Amniotic epithelial cell (primary cell): ENCODE measurements at regions not wholly inside any gene's neighbourhood (a gene's known extent, or its start where the extent isn't known, plus 50 kb on each side); places are given as distances from the start of the nearest gene placed in this dataset.
A peak's percentile ranks its signal among the peaks of the same experiment; 100 is the strongest.
"Not testable (repeated sequence)": the region's sequence is repeated elsewhere in the genome, so short reads cannot be mapped to it uniquely, and the experiment has no call there.

ENCODE experiments used
- DNase-seq: peaks from one replicate; pipeline ENCODE4 v3.0.0-alpha.2; 2010; ENCODE audit warnings: low read depth

DNA sequence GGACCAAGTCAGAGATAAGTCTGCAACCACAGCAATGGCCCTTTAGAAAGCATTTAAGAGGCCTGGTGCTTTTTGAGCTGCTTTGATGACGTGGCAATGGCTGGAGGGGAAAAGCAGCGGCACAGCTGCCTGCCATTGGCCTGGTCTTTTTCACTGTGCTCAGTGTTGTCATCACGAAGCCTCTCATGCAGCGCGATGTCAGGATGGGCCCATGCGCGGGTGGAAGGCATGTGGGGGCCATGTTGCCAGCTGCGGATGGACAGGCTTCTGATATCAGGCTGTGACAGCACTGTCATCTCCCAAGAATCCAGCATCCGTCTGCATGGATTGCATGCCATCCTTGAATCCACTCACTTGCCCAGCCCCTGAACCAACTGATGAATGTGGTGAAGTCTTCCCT lies 204.5 kb downstream of the ACKR3 start:
- no peak for DNase-seq

DNA sequence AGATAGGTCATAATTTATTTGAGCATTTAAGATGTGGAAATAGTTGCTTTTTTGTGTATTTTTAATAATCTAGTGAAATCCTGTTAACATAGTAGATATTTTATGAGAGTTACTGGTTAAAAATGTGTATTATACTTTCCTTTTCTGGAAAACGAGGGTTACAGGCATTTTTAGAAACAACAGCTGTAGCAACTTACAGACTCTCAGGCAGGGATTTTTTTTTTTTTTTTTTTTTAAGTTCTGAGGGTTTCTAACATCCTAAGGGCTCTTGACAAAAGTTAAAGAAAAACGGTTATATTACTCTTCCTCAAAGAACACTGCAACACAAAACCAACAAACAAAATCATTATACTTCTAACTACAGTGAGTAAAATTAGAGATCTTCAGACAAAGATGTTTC lies 205.9 kb downstream of the ACKR3 start:
- no peak for DNase-seq

DNA sequence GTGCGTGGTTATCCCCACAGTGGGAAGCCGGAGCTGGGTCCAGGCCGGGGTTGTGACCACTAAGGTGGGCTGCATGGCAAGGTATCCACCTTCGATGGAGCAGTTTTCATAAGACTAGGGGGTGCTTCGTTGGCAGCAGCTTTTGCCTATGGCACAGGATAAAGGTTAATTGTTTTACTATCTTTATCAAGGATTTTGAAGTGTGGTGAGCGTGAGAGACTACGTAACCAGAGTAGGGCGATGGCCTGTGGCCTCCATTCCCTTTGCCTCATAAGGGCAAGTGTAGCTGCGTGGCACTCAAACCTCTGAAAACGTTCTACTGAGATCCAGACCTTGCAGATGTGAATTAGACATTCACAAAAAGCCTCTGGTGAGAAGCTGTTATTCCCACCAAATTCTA lies 206.6 kb downstream of the ACKR3 start:
- DNase-seq: no peak

DNA sequence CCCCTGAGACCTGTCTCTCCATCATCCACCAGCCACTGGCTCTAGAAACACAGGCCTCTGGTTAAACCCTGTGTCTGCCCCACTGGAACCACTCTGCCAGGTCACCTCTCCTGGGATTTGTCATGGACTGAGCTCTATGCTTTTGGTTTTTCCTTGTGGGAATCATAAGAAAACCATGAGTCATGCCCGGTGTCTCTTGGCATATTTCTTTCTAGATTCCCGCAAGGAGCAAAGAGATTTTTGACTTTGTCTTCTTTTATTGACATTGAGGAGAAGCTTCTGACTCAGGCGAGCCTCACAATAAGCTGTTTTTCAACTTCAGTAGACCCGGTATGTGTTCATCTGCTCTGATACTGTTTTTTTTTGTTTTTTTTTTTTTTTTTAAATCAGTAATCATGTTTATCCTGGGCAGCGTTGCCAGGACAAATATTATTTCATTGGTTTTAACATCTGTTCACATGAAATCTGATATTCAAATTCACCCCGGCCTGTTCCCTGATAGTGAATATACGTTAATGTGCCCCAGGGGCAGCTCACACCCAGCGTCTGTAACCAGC lies 207.1 kb downstream of the ACKR3 start:
- peak; percentile 43 for DNase-seq

DNA sequence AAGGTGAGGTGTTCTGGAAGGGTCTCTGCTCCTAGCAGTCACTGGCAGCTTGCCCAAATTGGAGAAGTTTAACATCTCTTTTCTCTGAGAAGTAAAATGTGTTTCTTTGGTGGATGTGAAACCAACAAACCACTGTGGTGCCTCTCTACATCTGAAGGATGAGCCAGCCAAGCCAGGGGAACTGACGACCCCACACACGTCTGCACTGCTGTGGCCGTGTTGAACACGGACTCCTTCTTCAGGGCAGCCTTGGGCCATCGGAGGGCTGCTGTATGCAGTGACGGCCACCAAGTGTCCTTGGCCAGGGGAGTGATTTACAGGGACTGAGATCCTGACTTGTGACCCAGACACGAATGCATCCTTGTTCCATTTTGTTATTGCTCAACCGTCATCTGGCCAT lies 207.8 kb downstream of the ACKR3 start:
- DNase-seq: no peak

DNA sequence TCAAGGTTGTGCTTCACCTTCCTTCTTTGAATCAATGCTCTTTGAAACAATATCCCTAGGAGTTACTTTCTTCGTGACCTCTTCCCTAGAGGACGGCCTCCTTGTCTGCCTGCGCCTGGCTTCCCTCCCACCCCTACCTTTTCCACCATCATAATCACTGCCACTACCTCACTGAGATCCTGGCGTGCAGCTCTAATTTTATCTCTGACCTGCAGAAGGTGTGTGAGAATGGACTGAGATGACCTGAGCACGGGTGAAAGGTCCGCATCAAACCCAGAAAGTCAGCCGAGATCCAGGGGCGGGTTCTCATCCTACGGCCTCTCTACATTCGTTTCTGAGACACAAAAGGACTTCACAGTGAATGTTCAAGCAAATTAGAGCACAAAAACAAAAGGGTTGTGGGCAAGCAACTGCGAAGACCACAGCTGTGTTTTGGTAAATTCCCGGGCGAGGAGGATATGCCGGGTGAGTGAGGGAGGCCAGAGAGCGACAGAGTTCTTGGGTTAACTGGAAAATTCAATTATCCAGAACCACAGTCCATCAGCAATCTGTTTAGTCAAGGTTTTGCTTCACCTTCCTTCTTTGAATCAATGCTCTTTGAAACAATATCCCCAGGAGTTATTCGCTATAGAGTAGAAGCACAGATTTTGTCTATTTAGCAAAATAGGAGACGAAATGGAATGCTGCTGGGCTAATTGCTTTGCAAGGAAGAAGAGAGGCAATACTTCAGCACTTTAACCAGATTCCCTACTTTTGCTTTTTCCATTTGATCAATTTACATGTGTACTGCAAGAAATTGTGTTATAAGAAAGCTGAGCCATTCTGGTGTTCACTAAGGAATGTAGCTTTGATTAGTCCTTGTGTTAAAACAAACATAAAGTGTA lies 212.6 kb downstream of the ACKR3 start:
- DNase-seq: no peak

DNA sequence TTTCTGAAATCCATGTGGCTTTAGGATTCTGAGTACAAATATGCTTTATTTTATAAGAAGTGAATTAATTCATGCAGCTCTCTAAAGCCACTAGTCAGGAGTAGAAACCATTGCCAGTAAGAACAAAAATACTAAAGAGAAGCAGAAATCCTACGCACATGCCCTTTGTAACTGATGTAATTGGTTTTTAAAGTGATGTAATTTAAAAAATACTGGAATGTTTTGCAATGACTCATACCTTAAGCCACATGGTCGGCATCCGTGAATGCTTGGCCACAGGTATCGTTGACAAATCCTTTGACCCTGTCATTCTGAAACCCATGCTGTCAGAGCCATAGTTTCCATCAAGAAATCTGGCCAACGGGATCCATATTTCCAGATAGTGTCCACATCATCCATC lies 213.3 kb downstream of the ACKR3 start:
- DNase-seq: peak; percentile 41

DNA sequence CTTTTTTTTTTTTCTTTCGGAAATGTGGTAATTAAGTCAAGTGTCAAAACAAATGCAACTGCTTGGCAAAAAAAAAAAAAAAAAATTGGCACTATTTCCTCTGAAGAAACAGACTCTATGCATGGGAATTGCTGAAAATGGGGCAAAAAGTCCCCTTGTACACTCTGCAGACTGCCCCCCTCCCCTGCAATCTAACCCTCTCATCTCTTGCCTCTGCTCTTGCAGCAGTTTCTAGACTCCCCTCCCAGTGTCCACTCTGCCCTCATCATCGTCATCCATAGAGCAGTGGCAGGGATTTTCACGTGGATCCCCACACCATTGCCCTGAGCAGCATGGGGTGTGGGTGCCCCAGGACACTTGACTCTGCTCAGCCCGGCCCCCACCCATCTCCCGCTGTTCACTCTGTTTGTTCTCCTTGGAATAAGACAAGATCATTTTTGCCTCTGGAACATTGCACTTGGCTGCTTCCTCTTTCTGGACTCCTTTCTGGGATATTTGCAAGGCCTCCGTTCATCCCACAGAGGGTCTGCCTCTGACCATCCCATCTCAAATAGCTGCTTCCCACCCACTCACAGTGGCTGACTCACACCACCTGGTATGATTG lies 213.9 kb downstream of the ACKR3 start:
- DNase-seq: no peak

DNA sequence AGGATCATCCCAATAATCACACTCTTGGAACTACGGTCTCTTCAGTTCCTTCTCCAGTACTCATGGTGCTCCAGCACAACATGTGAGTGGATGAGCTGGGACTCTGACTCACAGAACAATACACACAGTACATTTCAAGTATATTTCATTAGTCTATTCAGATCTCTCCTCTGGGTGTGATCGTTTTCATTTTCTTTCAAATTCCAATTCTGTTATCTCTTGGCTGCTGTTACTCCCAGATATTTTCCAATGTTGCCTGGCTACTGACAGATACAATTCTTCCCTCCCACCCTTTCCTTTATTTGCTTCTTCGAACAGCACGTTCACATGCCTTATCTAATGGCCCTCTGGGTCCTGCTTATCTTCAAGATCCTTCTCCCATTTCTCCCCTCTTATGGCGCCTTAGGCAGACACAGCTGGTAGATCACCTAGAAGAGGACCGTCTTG lies 216.0 kb downstream of the ACKR3 start:
- DNase-seq: peak; percentile 14

DNA sequence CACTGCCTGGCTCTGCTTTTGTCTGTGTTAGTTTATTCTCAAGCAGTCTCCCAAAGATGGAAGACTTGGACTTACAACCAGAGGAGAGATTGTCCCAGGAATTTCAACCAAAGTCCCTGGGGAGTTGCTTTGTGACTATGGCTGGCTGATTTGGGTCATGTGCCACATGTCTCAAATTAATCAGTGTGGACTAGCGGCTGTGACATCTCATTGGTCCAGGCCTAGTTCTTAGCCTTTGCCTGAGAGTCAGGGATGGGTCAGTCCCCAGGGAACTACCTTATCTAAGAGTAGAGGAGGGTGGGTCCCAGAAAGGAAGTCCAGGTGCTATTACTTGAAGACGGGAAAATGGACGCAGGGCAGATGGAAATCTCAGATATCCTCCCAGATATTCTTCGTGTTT lies 217.1 kb downstream of the ACKR3 start:
- no peak for DNase-seq

DNA sequence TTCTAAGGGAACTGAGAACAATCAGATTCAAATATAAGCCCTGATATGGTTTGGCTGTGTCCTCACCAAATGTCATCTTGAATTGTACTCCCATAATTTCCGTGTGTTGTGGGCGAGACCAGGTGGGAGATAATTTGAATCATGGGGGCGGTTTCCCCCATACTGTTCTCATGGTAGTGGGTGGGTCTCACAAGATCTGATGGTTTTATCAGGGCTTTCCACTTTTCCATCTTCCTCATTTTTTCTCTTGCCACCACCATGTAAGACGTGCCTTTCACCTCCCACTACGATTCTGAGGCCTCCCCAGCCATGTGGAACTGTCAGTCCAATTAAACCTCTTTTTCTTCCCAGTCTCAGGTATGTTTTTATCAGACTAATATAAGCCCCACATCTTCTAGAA lies 217.8 kb downstream of the ACKR3 start:
- not testable (repeated sequence) for DNase-seq

DNA sequence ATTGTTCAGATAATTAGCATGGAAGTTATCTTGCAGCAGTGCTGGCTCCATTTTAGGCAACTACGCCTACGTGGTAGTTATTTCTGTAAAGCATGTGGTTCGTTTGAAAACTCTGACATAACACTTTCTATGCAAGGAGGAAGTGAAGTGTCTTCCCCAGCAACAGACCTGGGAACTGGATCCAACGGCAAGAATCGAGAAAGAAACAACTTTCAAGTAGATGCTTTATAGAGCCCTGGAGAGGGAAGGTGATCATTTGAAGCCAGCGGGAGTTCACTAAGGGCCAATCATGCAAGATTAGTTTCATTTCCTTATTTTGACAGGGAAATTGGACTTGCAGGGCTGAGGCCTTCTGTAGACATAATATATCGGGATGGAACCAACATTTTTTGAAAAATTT lies 218.3 kb downstream of the ACKR3 start:
- no peak for DNase-seq

DNA sequence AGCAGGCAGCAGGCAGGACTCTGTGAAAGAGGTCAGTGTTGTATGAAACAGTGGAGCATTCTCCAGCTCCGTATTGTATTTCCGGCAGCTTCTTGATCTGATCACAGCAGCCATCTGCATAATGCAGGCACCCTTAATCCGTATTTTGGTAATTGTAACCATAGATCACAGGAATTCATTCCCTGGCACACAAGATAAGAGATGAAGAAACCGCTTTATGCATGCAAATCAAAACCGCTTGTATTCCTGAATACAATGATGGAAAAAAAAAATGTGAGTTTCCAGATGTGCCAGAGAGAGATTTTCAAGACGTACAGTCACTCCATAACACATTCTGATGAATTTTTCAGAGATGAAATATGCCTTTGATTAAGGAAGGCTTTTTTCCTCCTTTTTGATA lies 221.3 kb downstream of the ACKR3 start:
- DNase-seq: peak; percentile 56

DNA sequence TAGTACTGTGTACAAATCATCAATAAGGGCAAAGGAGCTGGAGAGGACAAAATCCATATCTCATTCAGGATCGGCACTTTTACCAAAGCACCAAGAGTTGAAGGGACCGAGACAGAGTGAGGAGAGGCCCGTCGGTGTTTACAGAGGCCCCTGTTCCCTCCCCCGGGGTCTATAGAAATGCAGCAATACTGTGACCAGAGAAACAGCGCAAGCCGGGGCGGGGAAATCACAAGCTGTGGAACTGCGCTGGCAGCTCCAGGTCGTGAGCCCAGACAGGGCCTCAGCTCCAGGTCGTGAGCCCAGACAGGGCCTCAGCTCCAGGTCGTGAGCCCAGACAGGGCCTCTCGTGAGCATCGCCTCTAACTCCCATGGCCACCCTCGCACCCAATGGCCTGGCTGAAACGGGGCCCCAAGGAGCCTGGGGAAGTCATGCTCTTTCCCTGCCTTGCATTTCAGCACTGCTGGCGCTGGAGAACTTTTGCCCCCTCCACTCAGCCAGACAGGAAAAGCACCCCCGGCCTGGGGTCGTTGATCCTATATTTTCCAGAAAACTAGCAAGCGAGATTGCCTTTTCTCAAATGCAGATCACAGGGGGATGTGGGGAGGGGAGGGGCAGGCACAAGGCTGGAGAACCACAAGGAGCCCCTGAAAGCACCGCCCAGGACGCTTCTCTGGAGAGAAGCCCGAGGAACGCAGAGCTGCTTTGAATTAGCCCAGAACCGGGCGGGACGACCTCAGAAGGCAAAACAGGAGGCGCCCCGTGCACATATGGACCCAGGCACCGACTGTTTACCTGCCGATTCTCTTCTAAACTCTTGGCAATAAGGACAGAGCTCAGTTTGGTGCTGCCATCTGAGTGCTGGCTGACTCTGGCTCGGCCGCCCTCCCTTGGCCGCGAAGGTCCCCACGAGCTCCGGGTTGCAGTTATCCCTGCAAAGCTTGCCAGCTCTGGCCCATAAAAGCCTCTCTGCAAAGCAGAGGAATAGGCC lies 223.7 kb downstream of the ACKR3 start:
- no peak for DNase-seq

DNA sequence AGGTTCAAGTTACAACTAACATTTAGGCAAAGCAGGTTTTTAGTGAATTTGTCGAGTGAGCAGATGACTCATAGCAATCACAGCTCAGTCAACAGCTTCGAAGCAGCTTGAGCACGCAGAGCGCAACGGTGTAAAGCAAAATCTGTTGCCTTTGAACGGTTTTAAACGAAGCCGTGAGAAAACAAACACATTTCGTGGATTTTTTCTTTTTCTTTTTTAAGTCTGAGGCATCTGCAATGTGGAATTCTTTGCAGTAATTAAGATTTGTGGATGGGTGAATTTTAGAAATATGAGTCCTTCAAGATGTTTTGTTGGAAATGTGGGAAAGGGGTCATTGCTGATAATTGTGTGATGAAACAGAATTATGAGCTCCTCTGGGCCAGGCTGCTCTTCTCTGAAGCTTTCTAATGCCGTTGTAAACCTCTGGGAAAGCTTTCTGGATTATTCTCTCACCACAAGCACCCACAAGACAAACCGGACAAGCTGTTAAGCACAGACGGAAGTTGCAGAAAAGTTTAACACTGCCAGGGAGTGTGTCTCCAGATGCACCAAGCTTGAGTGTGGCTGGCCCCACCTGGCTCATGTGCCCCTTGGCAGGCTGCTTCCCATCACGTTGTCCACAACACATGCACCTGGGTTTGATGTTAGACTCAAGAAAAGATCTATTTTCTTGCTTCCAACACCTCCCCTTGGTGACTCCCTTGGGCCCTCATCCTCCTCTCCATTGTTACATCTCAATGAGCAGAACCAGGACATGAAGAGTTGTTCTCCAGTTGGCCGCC lies 224.7 kb downstream of the ACKR3 start:
- peak; percentile 40 for DNase-seq

DNA sequence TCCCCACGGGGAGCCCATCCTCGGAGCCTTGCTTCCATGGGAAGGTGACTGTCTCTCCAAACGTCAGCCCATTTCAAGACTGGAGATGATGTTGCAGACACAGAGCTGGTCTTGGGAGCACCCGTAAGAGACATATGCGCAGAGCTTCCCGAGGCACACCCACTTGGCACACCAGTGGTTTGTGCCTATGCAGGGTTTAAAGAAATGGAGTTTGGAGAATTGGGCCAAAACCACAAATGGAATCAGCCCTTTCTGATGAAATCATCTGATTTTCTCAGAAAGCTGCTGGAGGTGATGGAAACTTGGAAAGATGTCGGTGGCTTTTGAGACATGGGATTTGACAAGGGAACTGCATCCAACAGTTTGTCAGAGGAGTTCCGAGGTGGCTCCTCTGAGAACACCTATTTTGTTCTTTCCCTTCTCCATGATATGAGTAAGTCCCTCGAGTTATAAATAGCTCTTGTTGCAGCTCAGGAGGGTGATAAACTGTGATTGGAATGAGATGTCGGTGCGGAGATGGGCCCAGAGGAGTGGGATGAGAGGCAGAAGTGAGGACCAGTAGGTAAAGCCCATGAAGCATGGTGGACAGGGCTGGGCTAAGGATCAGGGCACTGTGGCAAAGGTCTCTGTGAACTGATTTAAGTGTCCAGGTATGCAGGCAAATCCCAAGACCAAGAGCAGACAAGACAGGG lies 225.7 kb downstream of the ACKR3 start:
- no peak for DNase-seq

DNA sequence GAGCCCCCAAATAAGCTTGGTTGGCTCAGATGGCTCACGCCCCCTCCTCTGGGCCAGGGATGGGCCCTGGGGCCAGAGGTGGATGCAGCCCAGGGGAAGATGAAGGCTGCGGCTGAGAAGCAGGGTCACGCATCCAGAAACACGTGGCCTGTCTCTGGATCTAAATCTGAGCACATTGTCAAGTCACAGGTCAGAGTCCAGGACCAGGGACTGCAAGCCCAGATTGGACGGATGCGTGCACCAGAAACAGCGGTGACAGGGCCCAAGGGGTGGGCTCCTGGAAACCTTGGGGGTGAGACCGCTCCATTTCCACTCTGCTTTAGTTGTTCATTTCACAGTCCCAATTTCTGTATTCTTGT lies 226.2 kb downstream of the ACKR3 start:
- DNase-seq: no peak

DNA sequence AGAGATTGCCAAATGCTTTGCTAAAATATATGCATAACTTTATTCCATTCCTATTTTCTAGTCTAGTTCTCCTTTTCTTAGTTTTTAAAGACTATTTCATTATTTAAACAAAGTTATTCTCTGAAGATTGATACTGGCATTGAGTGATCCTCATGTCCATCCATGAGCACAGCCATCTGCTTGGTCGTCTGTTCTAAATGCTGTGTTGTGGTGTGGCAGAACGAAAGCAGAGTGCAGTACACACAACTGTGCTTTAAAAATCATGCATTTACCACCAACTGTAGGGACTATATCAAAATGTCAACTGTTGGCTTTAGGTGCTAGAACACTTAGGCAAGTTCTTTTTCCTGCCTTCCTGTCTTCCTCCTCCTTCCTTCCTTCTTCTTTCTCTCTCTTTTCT lies 226.6 kb downstream of the ACKR3 start:
- DNase-seq: no peak

DNA sequence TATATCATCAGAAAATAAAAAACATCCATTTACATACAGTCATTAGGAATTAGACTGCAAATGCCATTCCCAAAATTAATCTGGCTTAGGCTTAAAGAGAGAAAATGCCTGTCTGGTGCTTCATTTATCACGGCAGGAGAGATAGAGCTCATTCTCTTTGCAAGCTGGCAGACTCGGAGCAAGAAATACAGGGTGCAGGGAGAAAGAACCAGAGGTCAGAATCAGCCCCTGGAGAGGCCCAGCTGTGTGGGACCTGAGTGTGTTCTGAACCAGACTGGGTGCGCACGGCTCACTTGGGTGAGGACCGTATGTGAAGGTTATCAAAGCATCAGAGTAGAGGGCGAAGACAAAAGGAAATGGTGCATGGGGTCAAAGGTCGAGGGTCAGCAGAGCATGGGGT lies 227.8 kb downstream of the ACKR3 start:
- DNase-seq: no peak

DNA sequence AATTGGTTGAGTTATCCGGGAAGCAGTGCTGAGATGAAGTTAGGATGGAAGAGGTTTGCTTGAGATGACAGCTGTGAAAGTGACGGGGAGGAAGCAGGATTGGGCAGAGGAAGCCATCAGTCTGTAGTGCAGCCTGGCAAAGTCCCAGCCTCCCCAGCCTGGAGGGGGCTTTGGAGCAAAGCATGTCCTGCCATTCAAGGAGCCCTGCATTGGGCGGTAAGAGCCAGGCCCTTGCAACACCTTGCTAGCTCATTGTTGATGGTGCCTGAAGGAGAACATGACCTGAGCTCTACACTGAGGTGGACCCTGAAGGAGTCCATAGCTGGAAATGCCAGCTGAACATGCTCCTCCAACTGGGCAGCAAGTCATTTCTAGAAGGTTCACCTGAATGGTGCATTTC lies 228.9 kb downstream of the ACKR3 start:
- no peak for DNase-seq
